Keratinocyte (primary cell): ENCODE measurements at regions not wholly inside any gene's neighbourhood (a gene's known extent, or its start where the extent isn't known, plus 50 kb on each side); places are given as distances from the start of the nearest gene placed in this dataset.

Experiments used
- CTCF ChIP-seq, 3 experiments: IDR thresholded peaks in 1 of 3; conservative IDR thresholded peaks in 1 of 3; optimal IDR thresholded peaks in 1 of 3; 2 replicates in 2 of 3; 3 replicates in 1 of 3; pipeline versions ENCODE3 to v1.5.1; 2011; ENCODE audit warnings: low read length in 3 of 3, mild to moderate bottlenecking in 3 of 3, moderate library complexity in 2 of 3, control low read depth in 1 of 3, inconsistent platforms in 1 of 3; ENCODE audit not compliant: insufficient read depth in 2 of 3; ENCODE audit errors: extremely low read depth in 1 of 3
- EZH2 ChIP-seq: IDR thresholded peaks from one replicate; pipeline ENCODE4 v1.6.1; 2012; ENCODE audit warnings: inconsistent platforms, mild to moderate bottlenecking, low read length, moderate library complexity

DNA sequence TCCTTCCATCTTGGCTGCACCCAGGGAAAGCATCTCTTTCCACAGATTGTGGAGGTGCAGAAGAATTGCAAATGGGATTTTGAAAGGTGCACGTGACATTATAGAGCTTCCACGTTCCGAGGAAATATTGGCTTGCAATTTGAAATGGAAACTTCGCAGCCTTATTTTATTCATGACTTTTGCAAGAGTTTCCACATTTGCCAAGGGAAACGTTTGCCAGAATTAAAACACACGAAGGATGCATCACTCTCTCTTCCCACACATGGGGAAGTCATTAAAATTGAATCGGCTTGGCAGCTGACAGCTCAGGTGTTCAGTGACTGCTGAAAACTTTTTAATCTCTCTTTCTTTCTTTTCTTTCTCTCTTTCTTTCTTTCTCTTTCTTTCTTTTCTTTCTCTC is 475.4 kb upstream of the IGFBP3 start:
- no peak for TF ChIP-seq CTCF (optimal IDR thresholded peaks at IDR 0.05 in 1 of 3, IDR thresholded peaks at IDR 0.05 in 1 of 3, conservative IDR thresholded peaks at IDR 0.05 in 1 of 3; ENCODE audit: extremely low read depth in 1 of 3, insufficient read depth in 2 of 3, low read length in 3 of 3)
- no peak for TF ChIP-seq EZH2
